Neural cell (in vitro differentiated cells): ENCODE measurements at regions not wholly inside any gene's neighbourhood (a gene's known extent, or its start where the extent isn't known, plus 50 kb on each side); places are given as distances from the start of the nearest gene placed in this dataset.
A peak's percentile ranks its signal among the peaks of the same experiment; 100 is the strongest.

Experiments used
- H2AFZ ChIP-seq: fragments of 200-600, 300-800 bp; sonication (generic), shearing (Covaris generic); 2 replicates; pipeline ENCODE4 v1.6.0; 2014; ENCODE audit warnings: low read depth, mild to moderate bottlenecking, antibody characterized with exemption, low read length, moderate library complexity
- H3F3A ChIP-seq: fragments of 200-600 bp; shearing (Covaris generic); 2 replicates; pipeline ENCODE4 v1.6.1; 2016; ENCODE audit warnings: mild to moderate bottlenecking, moderate library complexity, mixed read lengths, antibody characterized with exemption, low read length; ENCODE audit not compliant: insufficient read depth, poor library complexity, severe bottlenecking
- H3K27ac ChIP-seq: fragments of 200-600, 300-800 bp; sonication (generic), shearing (Covaris generic); 2 replicates; pipeline ENCODE4 v1.5.1; 2014; ENCODE audit warnings: mild to moderate bottlenecking, low read length, moderate library complexity
- H3K27me3 ChIP-seq: fragments of 300-800, 200-600 bp; sonication (generic), shearing (Covaris generic); 2 replicates; pipeline ENCODE4 v1.6.0; 2014; ENCODE audit warnings: mild to moderate bottlenecking, low read depth, low read length, moderate library complexity; ENCODE audit not compliant: insufficient read depth
- H3K36me3 ChIP-seq: fragments of 300-800, 200-600 bp; sonication (generic), shearing (Covaris generic); 2 replicates; pipeline ENCODE4 v1.5.1; 2014; ENCODE audit warnings: mild to moderate bottlenecking, antibody characterized with exemption, low read length, moderate library complexity; ENCODE audit not compliant: insufficient read depth
- H3K4me2 ChIP-seq: fragments of 300-800, 200-600 bp; sonication (generic), shearing (Covaris generic); 2 replicates; pipeline ENCODE4 v1.6.0; 2014; ENCODE audit warnings: mild to moderate bottlenecking, low read length
- H3K4me3 ChIP-seq: fragments of 300-800, 200-600 bp; sonication (generic), shearing (Covaris generic); 2 replicates; pipeline ENCODE4 v1.5.1; 2014; ENCODE audit warnings: mild to moderate bottlenecking, low read length, moderate library complexity
- H3K79me2 ChIP-seq: fragments of 200-600 bp; shearing (Covaris generic); replicated peaks from 2 replicates; pipeline ENCODE4 v1.6.0; 2014; ENCODE audit warnings: mild to moderate bottlenecking, low read length, moderate library complexity; ENCODE audit not compliant: insufficient read depth
- H3K9ac ChIP-seq: fragments of 300-800, 200-600 bp; sonication (generic), shearing (Covaris generic); 2 replicates; pipeline ENCODE4 v1.6.1; 2016; ENCODE audit warnings: mild to moderate bottlenecking, low read length, mixed read lengths
- H3K9me2 ChIP-seq: fragments of 200-600 bp; shearing (Covaris generic); 2 replicates; pipeline ENCODE4 v1.6.1; 2016; ENCODE audit warnings: mild to moderate bottlenecking, low read length, mixed read lengths; ENCODE audit not compliant: insufficient read depth
- H3K9me3 ChIP-seq: fragments of 200-600, 300-800 bp; sonication (generic), shearing (Covaris generic); 2 replicates; pipeline ENCODE4 v1.6.1; 2016; ENCODE audit warnings: mild to moderate bottlenecking, mixed run types, low read length, moderate library complexity, mixed read lengths
- H4K20me1 ChIP-seq: fragments of 200-600 bp; shearing (Covaris generic); 2 replicates; pipeline ENCODE4 v1.6.1; 2016; ENCODE audit warnings: mild to moderate bottlenecking, mixed run types; ENCODE audit not compliant: insufficient read depth
- CTCF ChIP-seq: fragments of 450-650 bp; IDR thresholded peaks from 2 replicates; pipeline ENCODE4 v1.5.1; 2014; ENCODE audit warnings: antibody characterized with exemption, mild to moderate bottlenecking, moderate library complexity; ENCODE audit not compliant: poor library complexity, severe bottlenecking
- EP300 ChIP-seq: fragments of 450-650 bp; conservative IDR thresholded peaks from 2 replicates; pipeline ENCODE4 v1.6.1; 2014; ENCODE audit warnings: antibody characterized with exemption, mild to moderate bottlenecking, moderate library complexity; ENCODE audit not compliant: poor library complexity, severe bottlenecking
- EZH2 ChIP-seq: fragments of 200-600, 300-800 bp; shearing (Covaris generic), sonication (generic); IDR thresholded peaks from 2 replicates; pipeline ENCODE4 v1.6.1; 2014; ENCODE audit warnings: antibody characterized with exemption, low read length, borderline replicate concordance, mild to moderate bottlenecking; ENCODE audit not compliant: insufficient read depth, poor library complexity, severe bottlenecking
- MXI1 ChIP-seq: fragments of 450-650 bp; conservative IDR thresholded peaks from 2 replicates; pipeline ENCODE4 v1.6.1; 2014; ENCODE audit warnings: antibody characterized with exemption, mild to moderate bottlenecking; ENCODE audit not compliant: poor library complexity, severe bottlenecking
- POLR2AphosphoS5 ChIP-seq: IDR thresholded peaks from 2 replicates; pipeline ENCODE4 v1.6.1; 2012
- RAD21 ChIP-seq: fragments of 450-650 bp; conservative IDR thresholded peaks from 2 replicates; pipeline ENCODE4 v1.6.1; 2014; ENCODE audit warnings: antibody characterized with exemption, mild to moderate bottlenecking, moderate library complexity
- REST ChIP-seq: IDR thresholded peaks from 2 replicates; pipeline ENCODE4 v1.6.1; 2012; ENCODE audit warnings: borderline replicate concordance
- SMC3 ChIP-seq: fragments of 450-650 bp; conservative IDR thresholded peaks from 2 replicates; pipeline ENCODE4 v1.6.1; 2014; ENCODE audit warnings: antibody characterized with exemption, mild to moderate bottlenecking, moderate library complexity; ENCODE audit not compliant: poor library complexity
- TAF1 ChIP-seq: IDR thresholded peaks from 2 replicates; pipeline ENCODE4 v1.6.1; 2012; ENCODE audit warnings: low read depth

- no peaks in the 10 kb centered on the region for H3K36me3 ChIP-seq
- TF ChIP-seq POLR2AphosphoS5, result no peak
- no peak for TF ChIP-seq MXI1
- TF ChIP-seq EP300, result no peak
- no peak for TF ChIP-seq EZH2
- no peak for TF ChIP-seq CTCF
- no peak for TF ChIP-seq SMC3
- no peak for TF ChIP-seq TAF1
- no peak for TF ChIP-seq RAD21
- no peak for TF ChIP-seq REST
- no peak overlapping the region for H3K27ac ChIP-seq
- peak overlapping the region; percentile 77 for H3K4me3 ChIP-seq
- H3K9ac ChIP-seq, result no peak overlapping the region
- H3K4me2 ChIP-seq, result peak overlapping the region; percentile 35
- no peak overlapping the region for H2AFZ ChIP-seq
- H3K9me3 ChIP-seq, result no peaks in the 10 kb centered on the region
- no peaks in the 10 kb centered on the region for H3F3A ChIP-seq
- no peaks in the 10 kb centered on the region for H3K79me2 ChIP-seq
- no peaks in the 10 kb centered on the region for H3K9me2 ChIP-seq
- no peaks in the 10 kb centered on the region for H4K20me1 ChIP-seq
- H3K27me3 ChIP-seq, result no peaks in the 10 kb centered on the region
These were observed 328.6 kb upstream of the F9 start for GRCh38 chrX:139201924-139202323.

GRCh38 chrX:139200793-139201192, 329.7 kb upstream of the F9 start:
- Histone ChIP-seq H3K27ac (no peak overlapping the region), H3K79me2 (no peaks in the 10 kb centered on the region), H4K20me1 (no peaks in the 10 kb centered on the region), H3K9me3 (no peaks in the 10 kb centered on the region), H3K4me2 (peak overlapping the region; percentile 19), H2AFZ (no peak overlapping the region), H3K27me3 (peaks cover 3% of the 10 kb centered on the region), H3K9me2 (no peaks in the 10 kb centered on the region), H3K36me3 (no peaks in the 10 kb centered on the region), H3K4me3 (peak overlapping the region; percentile 77), H3K9ac (no peak overlapping the region), H3F3A (no peaks in the 10 kb centered on the region)
- TF ChIP-seq POLR2AphosphoS5 (no peak), EZH2 (no peak), RAD21 (no peak)

- Histone ChIP-seq H3K9ac (no peak overlapping the region), H3K4me3 (peak overlapping the region; percentile 77), H3K27ac (no peak overlapping the region), H3K27me3 (peaks cover 5% of the 10 kb centered on the region), H3K4me2 (no peak overlapping the region), H2AFZ (no peak overlapping the region), H3K79me2 (no peaks in the 10 kb centered on the region), H4K20me1 (no peaks in the 10 kb centered on the region), H3K9me3 (no peaks in the 10 kb centered on the region), H3K9me2 (no peaks in the 10 kb centered on the region), H3K36me3 (no peaks in the 10 kb centered on the region), H3F3A (no peaks in the 10 kb centered on the region)
- no peak for TF ChIP-seq EP300
- no peak for TF ChIP-seq EZH2
- TF ChIP-seq TAF1, result no peak
- no peak for TF ChIP-seq MXI1
- TF ChIP-seq POLR2AphosphoS5, result no peak
- TF ChIP-seq CTCF, result no peak
- no peak for TF ChIP-seq REST
- TF ChIP-seq SMC3, result no peak
- TF ChIP-seq RAD21, result no peak
These were observed 330.2 kb upstream of the F9 start for GRCh38 chrX:139200346-139200745.
